ENCODE measurements at regions not wholly inside any gene's neighbourhood (a gene's known extent, or its start where the extent isn't known, plus 50 kb on each side); places are given as distances from the start of the nearest gene placed in this dataset.

DNA sequence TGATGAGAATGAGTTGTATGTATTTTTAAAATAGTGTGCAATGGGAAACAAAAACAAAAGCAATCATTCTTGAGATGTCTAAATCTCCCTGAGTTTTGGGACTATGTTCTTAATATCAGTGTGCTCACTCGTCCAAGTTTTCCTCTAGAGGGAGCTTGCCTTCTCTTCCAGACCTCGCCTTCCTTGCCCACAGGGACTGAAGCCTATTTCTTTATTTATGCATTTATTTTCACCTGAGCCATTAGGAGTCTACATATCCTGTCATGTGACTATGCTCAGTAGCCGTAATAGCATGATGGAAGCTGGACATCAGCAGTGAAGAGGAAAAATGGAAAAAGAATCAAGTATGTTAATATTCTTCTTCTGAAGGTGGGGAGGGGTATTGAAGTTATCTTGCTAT is 131.2 kb downstream of the SH3BGRL2 start:
- DNase-seq = peak; percentile 9

DNA sequence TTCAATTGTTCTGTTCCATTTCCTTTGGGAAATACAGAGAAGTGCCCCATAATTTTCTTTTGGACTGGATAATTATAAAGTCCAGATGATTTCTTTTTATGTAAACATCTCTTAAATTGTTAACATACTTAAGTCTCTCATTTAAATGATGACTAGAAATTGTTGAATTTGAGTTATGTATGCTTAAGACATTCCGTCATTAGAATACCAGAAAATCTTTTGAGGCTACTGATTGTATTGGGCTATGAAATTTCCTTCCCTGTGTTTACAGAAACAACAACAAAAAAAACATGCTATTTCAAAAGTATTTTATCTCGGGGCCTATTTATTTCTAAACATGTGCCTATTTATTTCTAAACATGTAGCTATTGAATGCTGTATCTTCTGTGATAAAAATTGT is 125.4 kb downstream of the SH3BGRL2 start:
- DNase-seq = no peak

DNA sequence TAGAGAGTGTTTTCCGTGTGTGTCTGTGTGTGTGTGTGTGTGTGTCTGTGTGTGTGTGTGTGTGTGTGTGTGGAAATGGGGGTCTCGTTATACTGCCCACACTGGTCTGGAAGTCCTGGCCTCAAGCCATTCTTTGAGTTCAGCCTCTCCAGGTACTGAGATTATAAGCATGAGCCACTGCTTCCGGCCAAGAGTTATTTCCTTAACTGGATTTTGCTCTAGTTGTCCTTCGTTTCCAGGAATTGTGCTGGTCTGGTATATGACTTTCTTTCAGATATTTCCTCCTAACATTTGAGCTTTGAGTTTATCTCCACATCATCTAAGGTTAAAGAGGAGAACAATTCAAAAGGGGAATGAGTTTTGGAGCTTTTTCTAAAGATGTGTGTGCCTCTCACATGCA is 124.8 kb downstream of the SH3BGRL2 start:
- no peak for DNase-seq

All from COR-L47 (cell line).